NCI-H1694 (cell line): ENCODE measurements at regions not wholly inside any gene's neighbourhood (a gene's known extent, or its start where the extent isn't known, plus 50 kb on each side); places are given as distances from the start of the nearest gene placed in this dataset.

ENCODE experiments used
- DNase-seq: peaks from one replicate; lab custom pipeline; 2025; lab: John Stamatoyannopoulos, UW

DNA sequence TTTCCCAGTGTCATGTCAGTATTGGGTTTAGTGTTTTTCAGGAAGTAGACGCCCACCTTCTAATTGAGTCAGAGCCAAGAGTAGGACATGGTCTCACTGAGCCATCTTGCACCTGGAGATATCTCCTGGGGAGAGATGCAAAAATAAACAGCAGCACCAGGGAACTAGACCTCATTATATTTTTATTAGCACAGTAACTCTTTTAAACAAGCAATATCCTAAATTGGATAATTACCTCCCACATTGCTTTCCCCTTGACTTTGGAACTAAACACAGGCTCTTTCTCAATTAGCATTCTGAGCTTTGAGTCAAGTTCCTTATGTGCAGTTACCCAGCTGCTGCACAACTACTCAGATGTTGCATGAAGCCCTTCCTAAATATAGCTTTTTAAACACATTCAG lies 175.4 kb downstream of the IBTK start:
- DNase-seq, result peak; percentile 24

DNA sequence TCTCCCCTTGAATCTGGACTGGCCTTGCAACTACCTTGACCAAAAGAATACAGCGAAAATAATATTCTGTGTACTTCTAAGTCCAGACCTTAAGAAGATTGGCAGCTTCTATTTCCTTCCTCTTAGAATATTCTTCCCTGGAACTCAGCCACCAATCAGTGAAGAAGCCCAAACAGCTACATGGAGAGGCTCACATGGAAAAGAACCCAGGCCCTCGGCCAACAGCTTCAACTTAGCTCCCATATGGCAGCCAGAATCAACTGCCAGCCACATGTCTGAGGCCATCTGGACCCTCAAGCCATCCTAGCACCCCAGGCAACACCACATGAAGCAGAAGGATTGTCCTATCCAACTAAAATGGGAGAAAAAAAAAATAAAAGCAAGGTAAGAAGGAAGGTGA lies 178.8 kb downstream of the IBTK start:
- DNase-seq, result peak; percentile 68

DNA sequence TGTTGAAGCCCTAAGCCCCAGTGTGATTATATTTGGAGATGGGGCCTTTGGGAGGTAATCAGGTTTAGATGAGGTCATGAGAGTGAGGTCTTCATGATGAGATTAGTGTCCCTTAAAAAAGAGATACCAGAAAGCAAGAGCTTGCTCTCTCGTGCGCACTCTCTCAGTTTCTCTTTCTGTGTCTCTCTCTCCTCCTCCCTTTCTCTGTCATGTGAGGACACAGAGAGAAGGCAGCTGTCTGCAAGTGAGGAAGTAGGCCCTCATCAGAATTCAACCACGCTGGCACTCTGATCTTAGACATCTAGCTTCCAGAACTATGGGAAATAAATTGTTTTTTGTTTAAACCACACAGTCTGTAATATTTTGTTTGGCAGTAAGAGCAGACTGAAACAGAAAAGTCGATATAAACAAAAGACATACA lies 180.5 kb downstream of the IBTK start:
- no peak for DNase-seq

DNA sequence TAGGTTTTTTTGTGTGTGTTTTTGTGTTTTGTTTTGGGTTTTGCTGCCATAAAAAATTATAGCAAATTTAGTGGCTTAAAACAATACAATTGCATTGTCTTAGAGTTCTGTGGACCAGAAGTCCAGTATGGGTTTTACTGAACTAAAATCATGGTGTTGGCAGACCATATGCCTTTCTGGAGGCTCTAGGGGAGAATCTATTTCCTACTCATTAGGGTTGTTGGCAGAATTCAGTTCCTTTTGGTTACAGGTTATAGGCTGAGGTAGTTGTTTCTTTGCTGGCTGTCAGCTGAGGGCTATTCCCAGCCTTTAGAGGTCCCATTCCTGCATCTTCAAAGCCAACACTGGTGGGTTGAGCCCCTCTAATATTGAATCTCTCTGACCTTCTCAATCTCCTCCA lies 181.3 kb downstream of the IBTK start:
- no peak for DNase-seq

DNA sequence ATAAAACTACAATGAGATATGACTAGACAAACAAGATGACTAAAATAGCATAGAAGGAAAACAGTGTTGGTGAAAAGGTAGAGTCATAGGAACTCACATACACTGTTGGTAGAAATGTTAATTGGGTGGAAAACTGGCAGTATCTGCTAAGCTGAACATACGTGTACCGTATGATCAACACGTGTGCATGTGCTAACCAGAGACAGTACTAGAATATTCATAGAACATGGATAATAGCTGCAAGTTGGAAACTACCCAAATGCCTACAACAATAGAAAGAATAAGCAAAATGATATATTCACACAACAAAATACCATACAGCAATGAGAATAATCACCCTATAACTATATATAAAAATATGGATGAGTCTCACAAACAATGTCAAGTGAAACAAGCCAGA lies 184.0 kb downstream of the IBTK start:
- no peak for DNase-seq

DNA sequence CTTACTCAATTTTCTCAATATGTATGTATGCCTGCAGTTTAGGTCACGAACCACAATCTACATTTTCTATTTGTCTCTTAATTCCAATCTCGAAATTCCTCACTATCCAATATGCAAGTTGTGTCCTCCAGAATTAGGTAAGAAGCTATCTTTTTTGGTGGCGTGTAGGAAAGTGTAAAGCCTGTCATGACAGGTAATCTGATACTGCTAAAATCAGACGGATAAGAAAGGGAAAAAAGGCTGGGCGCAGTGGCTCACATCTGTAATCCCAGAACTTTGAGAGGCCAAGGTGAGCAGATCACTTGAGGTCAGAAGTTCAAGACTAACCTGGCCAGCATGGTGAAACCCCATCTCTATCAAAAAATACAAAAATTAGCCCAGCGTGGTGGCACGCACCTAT lies 185.3 kb downstream of the IBTK start:
- no peak for DNase-seq

DNA sequence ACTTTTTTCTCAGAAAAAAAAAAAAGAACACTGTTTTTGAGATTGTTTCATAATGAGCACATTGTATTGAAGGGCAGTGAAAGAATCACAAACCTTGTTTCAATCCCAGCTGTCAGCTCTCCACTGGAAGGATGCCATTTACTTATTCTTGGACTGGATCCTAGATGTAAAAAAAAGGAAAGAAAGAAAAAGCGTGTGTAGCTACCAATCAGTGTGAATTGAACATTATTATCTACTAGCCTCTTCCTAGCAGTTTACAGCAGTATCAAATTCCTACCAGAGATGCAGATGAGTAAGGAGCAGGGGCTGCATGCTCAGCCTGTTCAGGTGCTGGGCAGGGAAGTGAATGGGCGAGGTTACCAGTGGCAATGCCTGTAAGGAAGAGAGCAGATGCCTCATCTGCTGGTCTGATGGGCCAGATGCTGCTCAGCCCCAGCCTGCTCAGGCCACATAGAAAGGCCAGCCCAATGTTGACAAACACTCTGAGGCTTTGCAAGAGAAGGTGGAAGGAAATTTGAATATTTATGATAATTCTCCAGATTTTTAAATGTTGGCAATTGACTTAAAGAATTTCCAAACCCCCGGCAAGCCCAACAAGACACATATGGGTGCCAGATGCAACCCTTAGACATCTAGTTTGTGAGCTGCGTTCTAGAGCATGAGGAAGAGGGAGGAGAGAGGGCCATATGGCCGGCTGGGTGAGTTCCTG lies 189.5 kb downstream of the IBTK start:
- DNase-seq, result peak; percentile 60

DNA sequence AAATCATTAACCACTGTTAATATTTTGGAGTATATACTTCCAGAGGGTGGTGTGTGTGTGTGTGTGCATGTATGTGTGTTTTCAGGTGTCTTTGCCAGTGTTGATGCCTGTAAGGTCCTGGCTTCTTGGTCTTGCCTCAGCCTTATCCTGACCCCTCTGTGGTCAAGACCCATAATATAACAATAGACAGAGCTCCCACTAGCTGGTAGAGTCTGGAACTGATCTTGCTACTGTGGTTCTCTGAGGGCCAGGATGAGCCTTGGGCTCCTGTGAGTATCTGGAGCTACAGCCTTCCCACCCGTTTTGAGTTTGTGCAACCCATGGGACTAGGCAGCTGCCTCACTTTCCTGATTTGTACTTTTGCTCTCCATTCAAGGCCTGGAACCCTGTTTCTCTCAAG lies 191.0 kb downstream of the IBTK start:
- no peak for DNase-seq

DNA sequence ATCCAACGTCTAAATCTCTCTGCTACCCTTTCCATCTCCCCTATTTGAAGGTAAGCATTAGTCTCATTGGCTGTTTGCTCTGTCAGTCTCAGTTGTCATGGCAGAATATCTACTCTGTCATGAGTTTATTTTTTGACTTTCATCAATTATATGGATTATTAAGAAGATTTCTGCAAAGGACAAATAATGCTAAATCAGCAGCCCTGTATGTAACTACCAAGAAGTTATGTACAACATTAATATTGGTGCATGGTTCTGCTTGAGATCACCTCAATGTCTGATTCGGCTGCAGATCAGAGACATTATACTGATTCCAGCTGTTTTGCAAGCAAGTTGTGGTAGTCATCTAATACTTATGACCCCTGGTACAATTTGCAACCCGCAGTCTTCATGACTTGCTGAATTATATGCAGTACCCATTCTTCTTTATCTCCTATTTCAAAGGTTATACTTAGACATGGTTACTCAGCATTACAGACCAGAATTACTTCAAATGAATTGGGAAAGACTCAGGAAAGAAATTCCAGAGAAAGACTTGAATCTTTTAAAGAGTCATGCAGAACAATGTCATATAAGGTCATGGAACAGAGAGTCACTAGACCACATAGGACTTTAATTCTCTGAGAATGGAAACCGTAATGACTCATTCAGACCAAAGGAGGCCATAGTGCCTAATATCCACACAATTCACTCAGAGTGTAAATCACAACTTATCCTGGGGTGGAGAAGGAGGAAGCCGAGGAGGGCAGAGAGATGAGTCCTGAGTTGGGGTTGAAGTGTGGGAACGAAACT lies 201.4 kb downstream of the IBTK start:
- no peak for DNase-seq

DNA sequence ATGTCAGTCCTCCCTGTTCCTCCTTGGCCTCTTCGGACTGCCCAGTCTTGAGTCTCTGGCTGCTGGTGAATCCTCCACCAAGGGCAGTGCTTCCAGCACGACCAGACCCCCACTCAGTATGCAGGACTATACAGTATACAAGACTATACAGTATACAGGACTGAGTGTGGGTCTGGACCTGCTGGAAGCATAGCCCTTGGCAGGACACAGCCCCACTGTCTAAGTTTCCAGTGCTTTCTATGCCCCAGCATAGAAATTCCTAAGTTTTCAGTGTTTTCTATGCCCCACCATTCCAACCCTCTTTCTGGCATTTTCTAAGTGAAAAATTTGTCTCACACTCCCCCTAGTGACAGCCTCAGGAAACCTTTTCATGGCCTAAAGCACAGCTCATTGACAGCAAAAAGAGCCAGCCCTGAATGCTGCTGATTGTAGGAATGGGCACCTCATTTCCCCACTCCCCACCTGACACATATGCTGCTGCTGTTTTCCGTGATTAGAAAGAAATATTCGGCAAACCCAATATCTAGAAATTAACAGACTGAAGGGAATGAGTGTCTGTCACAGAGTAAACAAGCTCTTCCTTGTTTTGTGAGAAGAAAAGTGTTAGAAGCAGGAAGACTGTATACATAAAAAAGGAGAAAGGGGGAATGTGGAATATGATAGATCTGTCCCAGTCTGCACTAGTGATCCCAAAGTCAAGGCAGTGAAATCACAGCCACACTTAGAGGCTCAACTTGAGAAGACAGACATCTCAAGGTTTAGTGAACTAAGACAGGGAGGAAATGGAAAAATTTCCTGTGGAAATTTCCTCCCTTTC lies 206.9 kb downstream of the IBTK start:
- DNase-seq, result peak; percentile 9

DNA sequence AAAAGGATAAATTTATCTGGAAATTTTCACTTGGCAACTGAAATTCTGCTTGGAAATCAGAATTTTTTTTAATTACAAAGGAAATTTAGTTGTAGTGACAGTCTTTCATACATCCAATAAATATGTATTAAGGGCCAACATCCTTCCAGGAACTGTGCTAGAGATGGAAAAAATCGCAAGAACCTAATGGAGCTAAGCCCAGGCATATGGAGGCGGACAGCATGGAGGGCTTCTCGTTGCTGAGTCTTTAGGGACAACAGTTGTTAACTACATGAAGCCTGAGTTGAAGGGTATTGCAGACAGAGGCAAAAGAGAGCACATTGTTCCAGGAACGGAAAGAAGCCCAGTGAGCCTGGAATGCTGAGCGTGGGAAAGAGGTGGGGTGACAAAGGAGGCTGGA lies 208.9 kb downstream of the IBTK start:
- no peak for DNase-seq

DNA sequence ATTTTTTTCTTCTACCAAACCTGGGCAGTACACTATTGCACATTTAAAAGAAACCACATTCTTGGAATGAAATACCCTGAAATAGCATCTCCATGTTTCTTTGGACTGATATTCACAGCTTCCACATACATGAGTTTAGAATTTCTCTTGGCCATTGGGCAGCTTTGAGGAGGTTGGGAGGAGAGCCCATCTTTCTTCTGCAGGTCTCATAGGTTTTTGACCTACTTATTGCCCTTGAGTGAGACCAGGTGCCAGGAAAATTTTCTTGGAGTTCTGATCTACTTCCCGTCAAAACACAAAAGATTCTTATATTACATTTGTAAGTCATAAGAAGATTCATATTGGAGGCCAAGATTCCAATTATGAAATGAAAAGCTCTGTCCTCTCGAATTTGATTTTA lies 212.0 kb downstream of the IBTK start:
- no peak for DNase-seq

DNA sequence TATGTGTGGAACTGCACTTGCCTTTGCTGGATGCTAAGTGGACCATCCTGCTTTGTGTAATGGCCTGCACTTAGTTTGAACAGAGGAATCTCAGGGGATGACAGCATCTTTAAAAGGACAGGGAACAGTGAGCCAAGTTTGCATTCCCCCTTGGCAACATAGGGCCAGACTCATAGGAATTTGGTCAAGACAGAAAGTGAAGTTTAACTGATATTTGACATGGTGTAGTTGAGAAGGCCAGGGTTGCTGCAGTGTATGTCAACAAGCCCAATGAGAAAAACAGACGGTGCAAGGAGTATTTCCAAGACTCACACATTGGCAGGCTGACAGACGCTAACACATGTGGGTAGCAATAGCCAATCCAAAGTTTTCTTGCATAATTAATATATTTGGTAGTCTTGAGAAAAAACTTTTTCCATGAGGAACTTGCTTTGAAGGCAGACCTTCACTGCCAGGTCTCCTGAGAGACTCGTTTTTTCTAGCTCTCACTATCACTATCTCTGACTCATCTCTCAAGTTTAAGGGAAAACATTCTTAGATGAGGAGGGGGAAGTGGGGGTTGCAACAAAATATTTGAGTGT lies 213.8 kb downstream of the IBTK start:
- no peak for DNase-seq

DNA sequence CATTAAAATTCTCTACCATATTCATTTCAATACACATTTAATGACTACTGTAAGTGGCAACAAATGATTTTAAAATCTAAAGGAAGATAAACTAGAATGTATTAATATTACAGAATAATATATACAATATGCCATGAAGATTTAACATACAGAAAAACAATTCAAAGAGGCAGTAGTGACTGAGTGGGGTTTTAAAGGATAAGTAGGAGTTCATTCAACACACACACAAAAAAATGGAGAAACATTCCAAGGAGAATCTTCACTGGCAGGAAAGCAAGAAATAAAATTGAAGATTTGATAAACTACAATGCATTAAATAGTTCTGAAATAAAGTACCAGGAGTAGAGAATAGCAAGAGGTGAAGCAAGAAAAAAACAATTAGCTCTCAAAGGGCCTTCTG lies 215.1 kb downstream of the IBTK start:
- no peak for DNase-seq

DNA sequence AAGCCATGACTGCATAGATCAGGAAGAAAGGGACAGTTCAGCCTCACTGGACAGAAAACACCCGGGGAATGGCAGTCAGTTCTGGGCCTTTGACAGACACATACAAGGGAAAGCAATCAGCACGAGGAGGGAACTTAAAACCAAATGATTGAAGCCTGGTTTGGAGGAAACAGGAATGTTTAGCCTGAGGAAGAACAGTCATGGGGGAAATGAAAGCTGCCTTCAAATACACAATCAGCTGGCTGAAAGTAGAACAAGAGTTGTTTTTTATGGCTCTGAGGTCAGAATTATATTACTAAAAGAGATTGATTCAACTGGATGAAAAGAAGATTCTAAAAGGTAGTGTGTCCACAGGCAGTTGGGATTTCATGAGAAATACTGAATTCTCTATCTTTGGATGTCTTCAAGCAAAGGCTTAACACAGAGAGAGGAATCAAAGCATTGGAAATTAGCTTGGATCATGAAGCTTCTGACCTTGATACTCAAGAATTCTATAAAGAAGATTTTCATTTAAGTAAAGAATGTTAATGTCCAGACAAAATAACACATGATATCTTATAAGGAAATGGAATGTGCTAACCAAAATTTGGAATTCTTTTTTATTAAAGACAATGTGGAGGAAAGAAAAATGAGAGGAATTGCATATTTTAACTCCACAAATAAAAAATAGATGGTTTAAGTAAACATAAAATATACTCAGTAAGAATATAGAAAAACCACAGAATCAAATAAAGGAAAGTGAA lies 216.6 kb downstream of the IBTK start:
- DNase-seq, result no peak

DNA sequence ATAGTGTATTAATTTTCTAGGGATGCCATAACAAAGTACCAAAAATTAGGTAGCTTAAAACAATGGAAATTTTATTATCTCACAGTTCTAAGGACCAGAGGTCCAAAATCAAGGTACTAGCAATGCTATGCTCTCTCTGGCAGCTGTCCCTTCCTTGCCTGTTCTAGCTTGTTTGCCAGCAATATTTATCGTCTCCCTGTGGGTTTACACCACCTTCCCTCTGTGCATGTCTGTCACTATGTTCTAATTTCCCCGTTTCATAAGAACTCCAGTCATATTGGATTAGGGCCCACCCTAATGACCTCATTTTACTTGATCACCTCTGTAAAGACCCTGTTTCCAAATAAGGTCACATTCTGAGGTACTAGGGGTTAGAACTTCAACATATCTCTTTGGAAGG lies 217.2 kb downstream of the IBTK start:
- DNase-seq, result no peak

DNA sequence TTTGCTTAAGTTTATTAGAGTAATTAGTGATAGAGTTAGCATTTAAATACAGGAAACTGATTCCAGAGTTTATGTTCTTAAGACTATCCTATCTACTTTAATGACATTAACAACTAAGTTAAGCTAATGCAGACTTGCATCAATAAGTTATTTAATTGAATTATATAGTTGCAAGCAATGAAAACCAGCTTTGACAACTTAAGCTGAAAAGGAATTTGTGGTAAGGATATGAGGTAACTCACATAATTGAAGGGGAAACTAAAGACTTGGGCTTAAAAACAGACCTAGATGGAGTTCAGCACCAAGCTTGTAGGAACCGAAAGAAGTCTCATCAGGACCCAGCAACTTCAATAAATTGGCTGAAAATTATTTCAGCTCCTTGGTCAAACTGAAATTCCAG lies 222.3 kb downstream of the IBTK start:
- no peak for DNase-seq

DNA sequence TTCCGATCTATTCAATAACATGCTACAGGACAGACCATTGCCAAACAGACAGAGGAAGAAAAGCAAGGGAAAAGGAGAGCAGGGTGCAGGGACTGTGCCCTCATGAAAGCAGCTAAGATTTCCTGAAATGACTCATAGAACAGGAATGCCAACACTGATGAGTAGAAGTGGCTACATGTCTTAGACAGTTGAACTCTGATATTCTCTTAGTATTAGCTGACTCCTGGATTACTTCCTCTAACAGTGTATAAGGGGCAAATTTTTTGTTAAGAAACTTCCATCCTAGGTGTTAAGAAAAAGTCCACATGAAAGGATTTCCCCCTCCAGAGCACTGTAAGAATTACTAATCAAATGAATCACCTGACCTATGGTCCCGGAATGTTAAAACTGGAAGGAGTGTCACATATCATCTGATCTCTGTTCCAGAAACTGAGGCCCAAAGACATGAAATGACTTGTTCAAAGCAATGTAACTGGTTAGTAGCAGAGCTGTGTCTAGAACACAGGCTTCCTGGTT lies 224.9 kb downstream of the IBTK start:
- no peak for DNase-seq

DNA sequence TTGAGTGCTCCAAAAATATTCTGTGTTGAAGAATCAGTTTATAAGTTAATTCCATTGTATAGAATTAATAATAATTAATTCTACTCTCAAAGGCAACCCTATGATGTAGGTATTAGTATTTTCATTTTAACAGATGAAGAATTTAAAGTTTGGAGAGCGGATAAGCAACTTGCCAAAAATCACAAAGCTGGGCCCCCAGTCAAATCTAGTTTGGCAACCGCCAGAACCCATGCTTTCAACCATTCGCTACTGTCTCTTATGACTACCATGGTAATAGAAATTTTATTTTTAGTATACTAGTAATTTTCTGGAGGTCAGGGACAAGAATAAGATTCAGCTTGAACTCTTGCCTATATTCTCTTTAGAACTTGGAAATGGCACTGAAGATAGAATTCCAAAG lies 229.8 kb downstream of the IBTK start:
- no peak for DNase-seq

DNA sequence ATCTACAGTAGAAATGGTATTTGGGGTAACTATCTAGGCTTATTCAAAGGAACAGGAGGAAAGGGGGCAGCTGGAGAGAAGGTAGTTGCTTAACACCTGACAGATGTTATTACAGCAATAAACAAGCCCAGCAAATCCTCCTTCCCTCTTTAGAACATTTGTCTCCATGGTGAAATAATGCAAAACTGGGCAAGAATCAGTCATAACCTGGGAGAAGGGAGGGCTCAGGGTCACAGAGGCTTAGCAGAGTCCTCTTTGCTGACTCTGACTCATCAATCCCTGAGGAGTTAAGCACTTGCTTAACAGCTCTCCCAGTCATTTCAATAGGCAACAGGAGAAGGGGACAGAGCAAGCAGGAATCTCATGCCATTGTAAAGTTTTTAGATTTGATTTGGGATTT lies 230.3 kb downstream of the IBTK start:
- DNase-seq, result no peak

DNA sequence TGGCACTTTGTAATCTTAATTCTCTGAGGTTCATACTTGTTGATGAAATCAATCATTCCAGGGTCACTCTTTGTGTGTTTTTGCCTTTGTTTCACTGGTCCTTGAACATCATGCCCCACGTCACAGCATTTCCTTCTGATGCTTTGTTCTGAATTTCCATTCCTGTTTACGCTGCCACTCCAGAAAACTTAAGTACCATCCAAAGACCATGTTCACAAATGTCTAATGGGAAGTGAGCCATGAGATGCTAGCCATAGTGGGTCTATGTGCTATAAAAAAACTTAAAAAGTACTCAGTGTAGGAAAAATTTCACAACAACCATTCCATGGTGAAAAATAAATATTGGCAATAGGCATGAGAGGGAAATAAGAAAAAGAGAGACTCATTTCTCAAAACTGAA lies 232.0 kb downstream of the IBTK start:
- no peak for DNase-seq

DNA sequence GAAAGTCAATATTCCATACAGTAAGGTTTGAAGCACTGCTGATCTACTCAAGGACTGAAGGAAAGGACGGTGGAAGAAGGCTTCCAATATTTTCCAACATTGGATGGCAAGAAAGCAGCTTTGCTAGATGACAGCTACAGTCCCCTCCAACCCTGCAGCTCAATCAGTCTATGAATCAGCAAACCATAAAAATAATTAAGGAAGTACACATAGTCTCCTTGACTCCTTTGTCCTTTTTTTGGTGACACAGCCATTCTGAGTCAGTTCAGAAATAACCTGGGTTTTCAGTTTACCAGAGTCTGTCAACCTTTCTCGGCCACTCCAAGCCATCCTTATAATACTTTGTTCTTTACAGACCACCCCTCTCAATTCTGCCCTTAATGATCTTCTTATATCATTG lies 232.5 kb downstream of the IBTK start:
- no peak for DNase-seq
